Epithelial cell of prostate (primary cell): ENCODE measurements at regions not wholly inside any gene's neighbourhood (a gene's known extent, or its start where the extent isn't known, plus 50 kb on each side); places are given as distances from the start of the nearest gene placed in this dataset.
"Not testable (repeated sequence)": the region's sequence is repeated elsewhere in the genome, so short reads cannot be mapped to it uniquely, and the experiment has no call there.

Experiments used
- DNase-seq: peaks from one replicate; pipeline ENCODE4 v3.0.0-alpha.2; 2011; ENCODE audit warnings: low read depth, low spot score
- H3K27ac ChIP-seq: fragments of 450-650 bp; 2 replicates; pipeline ENCODE4 v1.5.1; 2017; ENCODE audit warnings: mild to moderate bottlenecking

DNA sequence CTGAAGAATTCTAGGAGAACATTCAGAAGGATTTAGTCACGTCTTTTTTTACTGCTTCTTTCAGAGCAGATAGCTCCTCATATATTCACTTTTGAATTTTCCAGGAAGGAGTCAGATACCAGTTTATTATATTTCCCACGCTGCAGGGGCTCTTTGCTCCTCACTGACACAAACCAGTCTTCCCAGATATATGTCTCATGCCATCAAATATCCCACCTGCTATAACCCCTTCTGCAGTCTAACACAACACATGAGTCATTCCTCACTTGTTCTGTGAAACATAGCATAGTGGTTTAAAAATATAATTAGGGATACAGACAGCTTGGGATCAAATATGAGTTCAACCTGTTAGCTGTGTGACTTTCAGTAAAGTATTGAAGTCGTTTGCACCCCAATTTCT is 251.7 kb upstream of the DPYD start:
- no peak for DNase-seq
- H3K27ac ChIP-seq = no peak overlapping the region

DNA sequence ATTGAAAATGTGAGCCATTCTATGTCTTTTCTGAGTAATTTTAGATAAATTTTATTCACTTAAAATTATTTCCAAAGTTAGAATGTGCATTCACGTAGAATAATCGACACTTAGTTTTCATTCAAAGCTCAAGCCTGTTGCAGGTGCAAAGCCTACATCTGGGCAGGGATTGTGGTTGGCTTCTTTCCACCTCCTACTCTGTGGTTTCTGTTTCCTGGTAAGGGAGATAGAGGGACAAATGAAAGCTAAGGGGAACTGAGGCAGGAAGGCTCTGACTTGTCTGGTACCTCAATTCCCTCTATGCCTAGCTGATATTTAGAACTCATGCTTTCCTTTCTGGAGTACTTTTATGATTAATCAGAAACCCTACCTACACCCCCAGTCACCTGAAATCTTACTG is 251.2 kb upstream of the DPYD start:
- no peak for DNase-seq

GRCh38 chr1:98164509-98164908 is 243.7 kb upstream of the DPYD start:
- H3K27ac ChIP-seq = no peak overlapping the region
- DNase-seq = no peak

More for the DNA sequence above, 251.2 kb upstream of the DPYD start:
- no peak overlapping the region for H3K27ac ChIP-seq

- H3K27ac ChIP-seq = no peak overlapping the region
- DNase-seq = no peak
These were observed 236.9 kb upstream of the DPYD start for GRCh38 chr1:98157524-98158313.

DNA sequence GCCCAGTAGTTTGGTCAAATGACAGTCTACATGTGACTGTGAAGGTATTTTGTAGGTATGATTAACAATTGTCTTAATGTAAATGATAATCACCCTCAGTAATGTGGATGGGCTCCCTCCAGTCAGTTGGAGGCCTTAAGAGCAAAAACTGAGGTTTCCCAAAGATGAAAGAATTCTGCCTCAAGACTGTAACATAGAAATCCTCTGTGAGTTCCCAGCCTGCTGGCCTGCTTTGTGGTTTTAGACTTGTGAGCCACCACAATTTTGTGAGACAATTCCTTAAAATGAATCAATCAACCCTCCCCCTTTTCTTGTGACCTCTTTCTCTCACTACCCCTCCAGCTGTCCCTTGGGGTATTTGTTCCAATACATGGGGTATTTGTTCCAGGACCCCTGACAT is 226.4 kb upstream of the DPYD start:
- no peak overlapping the region for H3K27ac ChIP-seq
- DNase-seq = no peak

GRCh38 chr1:98145655-98146054 is 224.8 kb upstream of the DPYD start:
- no peak for DNase-seq
- no peak overlapping the region for H3K27ac ChIP-seq

- H3K27ac ChIP-seq = no peak overlapping the region
- peak; percentile 10 for DNase-seq
These were observed 222.6 kb upstream of the DPYD start for GRCh38 chr1:98143403-98143802.

DNA sequence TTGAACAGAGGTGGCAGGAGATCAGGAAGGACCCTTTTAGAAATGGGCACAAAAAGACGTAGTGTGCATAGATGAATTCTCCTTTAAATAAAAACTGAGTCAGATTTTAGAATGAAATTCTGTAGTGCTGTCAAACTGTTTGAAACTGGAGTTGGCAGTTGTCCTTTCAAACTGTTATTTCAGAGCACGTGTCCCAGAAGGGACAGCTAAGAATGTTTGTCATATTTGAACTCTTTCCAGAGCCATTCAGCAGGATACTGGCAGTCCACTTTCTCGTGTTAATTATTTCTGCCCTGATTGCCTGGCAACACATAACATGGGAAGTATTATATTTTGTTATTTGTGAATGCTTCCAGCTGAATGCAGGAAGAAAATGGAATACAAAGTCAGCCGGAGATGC is 212.3 kb upstream of the DPYD start:
- DNase-seq = no peak
- H3K27ac ChIP-seq = no peak overlapping the region

GRCh38 chr1:98130408-98130807 is 209.6 kb upstream of the DPYD start:
- H3K27ac ChIP-seq = no peak overlapping the region
- DNase-seq = no peak

DNA sequence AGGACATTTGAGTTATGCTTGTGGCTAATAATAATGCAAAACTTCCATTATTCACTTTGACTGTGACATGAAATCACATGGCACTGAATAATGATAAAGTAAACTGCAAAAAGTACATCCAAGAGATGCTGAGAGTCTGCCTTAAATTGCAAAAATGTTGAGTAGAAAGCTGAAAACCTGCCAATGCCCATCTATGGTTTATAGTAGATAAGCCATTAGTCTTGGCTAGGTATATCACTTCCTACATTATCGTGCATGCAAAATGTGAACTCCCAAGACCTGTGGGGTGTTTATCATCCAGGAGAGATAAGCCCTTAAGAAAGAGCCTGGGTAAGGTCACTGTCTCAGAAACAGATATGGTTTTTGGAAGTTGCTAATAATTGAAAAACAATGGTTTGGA is 208.7 kb upstream of the DPYD start:
- H3K27ac ChIP-seq = no peak overlapping the region
- no peak for DNase-seq

GRCh38 chr1:98126740-98127139 is 205.9 kb upstream of the DPYD start:
- DNase-seq = no peak
- H3K27ac ChIP-seq = no peak overlapping the region

DNA sequence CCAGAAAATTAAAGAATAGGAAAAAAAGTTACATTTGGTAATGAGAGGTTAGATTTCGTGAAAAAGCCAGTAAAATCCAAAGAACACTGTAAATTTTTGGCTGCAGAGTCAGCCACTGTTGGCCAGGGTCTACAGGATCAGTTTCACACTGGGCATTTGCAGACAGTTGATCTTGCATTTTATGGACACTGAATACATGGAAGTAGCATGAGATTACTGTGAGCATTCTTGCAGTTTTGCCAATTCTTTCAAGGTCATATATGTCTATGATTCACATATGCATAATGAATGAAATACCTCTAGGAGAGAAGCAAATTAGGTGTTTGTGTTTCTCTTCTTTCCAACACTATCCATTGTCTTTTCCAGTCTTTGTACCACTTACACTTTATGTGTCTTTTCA is 200.8 kb upstream of the DPYD start:
- no peak for DNase-seq
- no peak overlapping the region for H3K27ac ChIP-seq

DNA sequence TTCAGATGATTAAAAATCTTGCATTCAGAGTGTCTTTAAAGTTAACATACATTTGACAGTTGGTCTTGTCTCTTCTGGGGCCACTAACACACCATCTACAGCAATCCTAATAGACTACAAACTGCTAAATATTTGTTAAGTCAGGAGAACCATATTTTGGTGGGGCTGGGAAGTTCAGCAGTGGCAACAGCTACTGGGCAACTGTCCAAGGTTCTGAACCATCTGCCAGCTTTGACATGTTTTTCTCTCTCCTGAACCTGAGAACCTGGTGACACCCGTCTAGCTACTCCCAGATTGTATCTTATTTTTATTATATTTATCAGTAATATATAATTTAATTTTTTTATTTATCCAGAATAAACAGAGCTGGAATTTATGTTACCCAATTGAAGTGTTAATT is 199.0 kb upstream of the DPYD start:
- DNase-seq = no peak
- no peak overlapping the region for H3K27ac ChIP-seq

- H3K27ac ChIP-seq = no peak overlapping the region
- DNase-seq = no peak
These were observed 193.0 kb upstream of the DPYD start for GRCh38 chr1:98113811-98114210.

DNA sequence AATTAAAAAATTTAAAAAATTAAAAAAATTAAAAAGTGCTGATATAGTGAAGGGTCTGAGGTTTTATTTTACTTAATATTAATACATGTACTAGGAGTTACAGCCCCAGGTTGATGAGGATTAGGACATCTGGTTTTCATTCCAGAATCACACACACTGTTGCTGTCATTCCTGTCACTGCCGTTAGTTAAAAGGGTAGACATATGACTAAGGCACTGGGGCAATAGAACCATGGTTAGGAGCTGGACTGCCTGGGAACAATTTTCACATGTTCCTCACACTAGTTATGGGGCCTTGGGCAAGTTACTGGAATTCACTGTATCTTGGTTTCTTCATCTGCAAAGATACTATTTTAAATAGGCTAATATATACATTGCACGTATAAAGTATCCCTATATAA is 191.8 kb upstream of the DPYD start:
- DNase-seq = no peak
- no peak overlapping the region for H3K27ac ChIP-seq

DNA sequence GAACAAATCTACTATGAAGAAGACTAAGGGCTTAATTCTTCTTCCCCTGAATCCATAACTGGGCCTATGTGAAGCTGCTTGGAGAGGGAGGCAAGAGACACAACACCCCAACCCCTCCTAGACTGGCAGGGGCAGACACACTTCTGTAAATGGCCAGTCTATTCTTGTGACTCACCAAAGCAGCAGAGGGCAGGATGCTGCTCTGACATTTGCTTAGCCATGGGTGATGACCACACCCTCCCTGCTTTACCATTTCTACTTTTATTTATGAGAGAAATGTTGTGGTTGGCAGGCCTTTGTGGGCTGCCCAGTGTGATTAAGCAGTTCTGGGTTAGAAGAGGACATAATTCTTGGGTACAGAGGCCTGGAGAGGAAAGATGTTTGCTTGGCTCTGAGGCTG is 189.8 kb upstream of the DPYD start:
- no peak overlapping the region for H3K27ac ChIP-seq
- no peak for DNase-seq

- H3K27ac ChIP-seq, DNase-seq: not testable (repeated sequence)
These were observed 187.5 kb upstream of the DPYD start for GRCh38 chr1:98108378-98108777.

DNA sequence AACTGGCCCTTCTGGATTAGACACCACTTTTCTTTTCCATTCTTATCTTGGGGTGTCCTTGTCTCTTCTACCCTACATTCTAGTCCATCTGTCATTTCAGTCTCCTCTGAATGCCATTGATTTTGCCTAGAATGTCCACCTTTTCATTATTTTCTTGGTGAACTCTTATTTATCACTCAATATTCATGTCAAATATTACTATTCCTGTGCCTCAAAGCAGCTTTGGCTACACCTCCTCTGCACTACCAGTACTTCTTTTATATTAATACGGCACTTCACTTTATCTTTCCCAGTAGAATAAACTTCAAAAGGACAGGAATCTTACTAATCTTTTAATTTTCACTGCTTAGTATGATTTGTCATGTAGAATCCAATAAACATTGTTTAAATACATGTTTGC is 186.4 kb upstream of the DPYD start:
- no peak for DNase-seq
- no peak overlapping the region for H3K27ac ChIP-seq

GRCh38 chr1:98104289-98104688 is 183.5 kb upstream of the DPYD start:
- H3K27ac ChIP-seq = no peak overlapping the region
- DNase-seq = no peak

GRCh38 chr1:98103617-98104285 is 182.9 kb upstream of the DPYD start:
- DNase-seq = no peak
- no peak overlapping the region for H3K27ac ChIP-seq

DNA sequence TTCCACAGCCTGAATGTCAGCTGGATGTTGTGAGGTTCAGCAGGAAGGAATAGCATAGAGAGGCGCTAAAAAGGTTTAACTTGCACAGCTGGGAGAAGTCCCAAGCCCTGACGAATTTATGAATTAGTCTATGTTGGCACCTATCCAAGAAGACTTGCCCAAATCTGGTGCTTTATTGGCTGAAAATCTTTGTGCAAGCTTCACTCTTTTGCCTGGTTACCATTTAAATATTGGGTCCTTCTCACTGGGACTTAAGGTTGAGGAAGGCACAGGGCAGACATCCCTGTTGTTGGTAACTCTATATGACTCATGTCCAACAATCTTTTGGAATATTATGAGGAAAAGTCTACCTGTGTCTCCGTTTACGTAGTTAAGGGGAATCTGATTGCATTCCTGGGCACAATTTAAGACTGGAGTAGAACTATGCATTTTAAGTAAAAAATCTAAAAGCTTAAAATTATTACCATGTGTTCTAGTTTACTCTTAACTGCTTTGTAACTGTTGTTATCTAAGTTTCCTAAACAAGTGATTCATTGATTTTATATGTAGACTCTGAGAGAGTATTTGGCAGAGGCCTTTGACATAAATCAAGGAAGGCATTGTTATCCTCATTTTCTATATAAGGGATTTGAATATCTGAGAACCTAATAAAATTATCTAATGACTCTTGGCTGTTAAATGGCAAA is 181.7 kb upstream of the DPYD start:
- no peak overlapping the region for H3K27ac ChIP-seq
- DNase-seq = no peak
